ENCODE measurements at regions not wholly inside any gene's neighbourhood (a gene's known extent, or its start where the extent isn't known, plus 50 kb on each side); places are given as distances from the start of the nearest gene placed in this dataset.

DNA sequence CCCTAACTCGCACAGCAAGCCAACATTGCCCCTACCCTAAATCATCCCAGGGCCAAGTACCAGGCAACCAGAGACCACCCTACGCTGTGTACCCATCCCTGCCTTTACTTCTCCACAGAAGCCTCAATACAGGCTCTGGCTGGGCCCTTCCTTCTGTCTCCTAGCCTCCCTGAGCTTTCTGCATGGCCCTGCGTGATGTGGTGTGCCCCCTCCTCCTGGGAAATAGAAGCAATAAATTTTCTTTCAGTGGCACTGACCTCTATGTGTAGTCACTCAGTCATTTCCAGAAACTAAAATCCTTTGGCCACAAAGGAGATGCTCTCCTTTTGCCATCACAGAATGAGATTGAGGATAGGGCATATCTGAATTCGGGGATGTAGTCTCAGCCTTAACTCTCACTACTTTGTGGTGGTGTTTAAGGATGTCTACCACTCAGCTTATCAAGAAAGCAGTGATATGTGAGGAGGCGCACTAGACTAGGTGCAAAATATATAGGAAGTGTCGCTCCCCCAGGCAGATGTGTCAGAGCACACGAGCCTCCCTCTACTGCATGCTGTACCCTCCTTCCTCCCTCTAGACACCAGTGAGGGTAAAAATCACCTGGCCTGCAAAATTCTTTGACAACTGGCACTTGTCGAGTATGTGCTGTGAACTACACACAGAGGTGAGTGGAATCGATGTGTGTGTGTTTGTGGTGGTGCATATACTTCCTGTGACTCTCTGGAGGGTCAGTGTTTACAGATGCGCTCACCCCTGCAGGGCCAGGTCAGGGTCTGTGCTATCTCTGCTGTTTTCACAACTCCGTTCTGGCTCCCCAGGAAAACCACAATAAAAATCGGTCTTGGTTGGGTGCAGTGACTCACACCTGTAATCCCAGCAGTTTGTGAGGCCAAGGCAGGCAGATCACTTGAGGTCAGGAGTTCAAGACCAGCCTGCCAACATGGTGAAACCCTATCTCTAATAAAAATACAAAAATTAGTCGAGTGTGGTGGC is 825.9 kb upstream of the IGFBP3 start:
- DNase-seq (ENCODE audit: low read depth in 4 of 4, low spot score in 3 of 4) = no peak

DNA sequence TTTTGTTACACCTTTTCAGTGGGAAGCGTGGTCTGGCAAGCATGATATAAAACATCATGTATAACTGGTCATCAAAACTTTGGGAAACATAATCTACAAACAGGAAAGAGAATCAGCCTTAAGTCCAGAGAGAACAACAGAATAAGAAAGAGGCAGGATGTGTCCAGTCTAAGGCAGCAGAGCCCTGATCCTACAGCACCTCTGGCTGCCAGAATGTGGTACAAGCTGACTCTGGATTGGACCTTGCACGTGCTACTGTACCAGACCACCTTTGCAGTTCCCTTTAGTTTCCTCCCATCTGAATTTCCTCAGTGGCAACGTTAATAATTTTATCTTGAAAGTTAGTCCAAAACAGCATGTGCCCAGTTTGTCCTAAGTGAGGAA is 824.6 kb upstream of the IGFBP3 start:
- no peak for DNase-seq (ENCODE audit: low read depth in 4 of 4, low spot score in 3 of 4)

DNA sequence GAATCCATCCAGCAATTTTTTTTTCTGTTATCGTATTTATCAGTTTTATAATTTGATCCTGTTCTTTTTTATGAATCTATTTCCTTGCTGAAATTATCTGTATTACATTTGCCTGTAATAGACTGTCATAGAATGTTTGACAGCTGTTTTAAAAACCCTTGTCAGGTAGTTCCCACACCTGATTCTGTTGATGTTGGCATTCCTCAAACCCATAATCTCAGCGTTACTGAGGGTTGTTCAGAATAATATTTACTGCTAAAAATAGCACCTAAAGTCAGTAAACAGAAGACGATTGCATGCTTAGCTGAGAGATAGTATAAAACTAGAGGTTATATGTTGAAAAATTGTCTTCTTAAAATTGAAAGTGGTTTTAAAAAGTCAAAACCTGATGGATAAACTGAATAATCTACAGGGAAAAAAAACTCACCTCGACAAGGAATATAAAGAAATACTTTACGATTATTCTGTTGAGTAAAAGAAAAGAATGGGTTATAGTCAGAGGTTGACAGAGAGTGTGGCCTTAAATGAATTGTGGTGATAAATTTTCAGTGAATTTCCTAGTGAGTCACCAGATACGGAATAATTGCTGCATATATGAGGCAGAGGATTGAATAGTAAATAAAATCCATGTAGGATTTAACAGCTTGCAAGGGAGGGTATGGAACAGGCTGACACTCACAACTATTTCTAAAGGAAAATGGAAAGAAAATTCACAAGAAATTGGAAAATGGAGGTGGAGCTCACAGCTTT is 824.1 kb upstream of the IGFBP3 start:
- DNase-seq (ENCODE audit: low read depth in 4 of 4, low spot score in 3 of 4) = no peak

DNA sequence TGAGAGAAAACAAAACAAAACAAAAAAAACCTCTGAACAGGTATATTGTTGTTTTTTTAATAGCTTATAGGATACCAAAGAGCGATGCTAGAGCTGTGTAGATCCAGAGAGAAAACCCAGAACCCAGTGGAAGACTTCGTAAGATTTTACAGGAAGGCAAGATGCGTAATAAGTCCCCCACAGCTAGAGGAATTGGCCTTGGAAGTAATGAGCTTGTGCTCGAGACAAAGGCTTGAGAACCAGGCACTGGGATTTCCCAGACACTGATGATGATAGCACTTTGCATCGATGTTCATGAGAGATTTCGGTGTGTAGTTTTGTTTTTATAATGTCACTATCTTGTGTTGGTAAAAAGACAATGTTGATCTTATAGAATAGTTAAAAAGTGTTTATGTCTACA is 821.5 kb upstream of the IGFBP3 start:
- DNase-seq (ENCODE audit: low read depth in 4 of 4, low spot score in 3 of 4) = no peak

DNA sequence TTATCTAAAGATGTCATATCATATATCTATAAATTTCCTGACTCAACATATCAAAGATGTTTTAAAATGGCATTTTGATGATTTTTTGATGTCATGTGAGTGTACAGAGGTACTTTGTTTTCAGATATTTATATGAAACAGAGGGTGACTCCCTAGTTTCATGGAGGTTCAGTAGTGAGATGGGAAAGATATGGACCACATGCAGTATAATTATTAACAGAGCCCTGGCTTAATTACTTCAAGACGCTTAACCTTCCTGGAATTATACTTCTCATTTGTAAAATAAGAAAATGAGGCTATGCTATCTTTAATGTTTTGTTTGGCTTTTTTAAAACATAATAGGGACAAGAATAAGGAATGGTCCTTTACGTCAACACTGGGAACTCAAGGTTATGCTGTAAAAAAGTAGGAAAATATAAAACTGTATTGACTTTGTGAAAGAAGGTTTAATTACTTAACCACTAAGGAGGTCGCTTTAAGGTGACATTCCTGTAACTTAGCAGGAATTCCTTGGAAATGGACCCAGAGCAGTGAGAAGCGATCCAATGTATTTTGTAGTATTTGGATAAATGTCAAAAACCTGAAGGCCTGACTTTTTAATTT is 821.0 kb upstream of the IGFBP3 start:
- DNase-seq (ENCODE audit: low read depth in 4 of 4, low spot score in 3 of 4) = peak in 1 of 4 donors; percentile 42

DNA sequence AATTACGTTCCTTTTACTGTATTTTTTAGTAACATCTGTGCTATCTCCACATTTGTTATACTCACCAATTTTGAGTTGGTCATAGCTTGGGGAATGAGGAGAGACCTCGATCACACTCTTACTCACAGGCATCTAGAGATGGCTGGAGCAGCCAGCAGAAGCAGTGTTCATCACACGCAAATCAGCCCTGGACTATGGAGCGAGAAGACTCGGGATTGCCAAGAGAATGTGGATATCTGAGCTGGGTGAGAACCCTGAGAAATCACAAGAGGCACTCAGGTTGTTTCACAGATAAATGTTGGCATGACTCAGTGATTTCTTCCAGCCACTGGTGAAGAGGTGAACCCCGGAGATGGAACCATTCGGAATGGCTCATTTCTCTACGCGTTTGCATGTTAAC is 820.1 kb upstream of the IGFBP3 start:
- DNase-seq (ENCODE audit: low read depth in 4 of 4, low spot score in 3 of 4) = no peak

DNA sequence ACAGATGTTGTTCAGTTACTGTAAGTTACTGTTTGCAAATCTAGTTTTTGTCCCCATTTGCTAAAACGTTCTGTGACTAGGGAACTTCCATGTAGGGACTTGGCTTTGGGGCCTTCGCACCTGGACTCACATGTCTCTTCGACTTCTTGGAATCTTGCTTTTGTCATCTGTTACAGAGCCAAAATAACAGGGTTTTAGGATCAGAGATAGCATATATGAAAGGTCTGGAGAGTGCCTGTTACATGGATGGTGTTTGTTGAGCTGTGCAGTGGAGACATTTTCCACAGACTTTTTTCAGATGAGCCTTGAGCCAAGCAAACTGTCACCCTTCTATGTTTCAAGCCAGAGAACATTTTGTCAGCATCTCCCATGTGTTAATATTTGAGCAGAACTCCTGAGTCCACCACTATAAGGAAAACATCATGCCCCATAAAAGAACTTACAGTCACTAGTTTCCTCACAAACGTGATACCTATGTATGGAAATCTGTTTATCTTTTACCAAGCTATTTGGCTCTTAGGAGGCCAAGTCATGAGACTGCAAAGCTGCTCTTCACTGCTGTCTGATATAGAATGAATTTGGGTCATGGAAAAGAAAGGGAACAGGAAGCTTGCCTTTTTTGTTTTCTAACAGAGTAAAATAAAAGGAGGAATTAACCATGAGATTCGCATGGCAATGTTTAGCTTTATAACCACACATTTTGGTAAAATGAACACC is 818.6 kb upstream of the IGFBP3 start:
- DNase-seq (ENCODE audit: low read depth in 4 of 4, low spot score in 3 of 4) = no peak

DNA sequence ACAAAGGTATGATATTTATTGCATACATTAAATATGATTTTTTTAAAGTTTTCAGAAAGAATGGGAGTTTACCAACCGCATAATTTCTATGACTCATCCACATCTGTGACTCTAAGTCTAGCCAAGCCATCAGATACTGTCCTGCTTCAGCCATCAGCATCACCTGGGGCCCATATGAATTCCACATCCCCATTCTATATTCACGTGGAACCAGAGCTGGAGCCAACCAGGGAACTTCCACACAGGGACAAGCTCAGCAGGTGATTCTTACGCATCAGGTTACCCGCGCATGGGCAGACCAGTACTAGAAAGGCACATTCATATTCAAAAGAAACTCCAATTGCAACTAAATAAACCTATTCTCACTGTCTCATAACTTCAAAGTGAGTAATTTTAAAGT is 817.7 kb upstream of the IGFBP3 start:
- DNase-seq (ENCODE audit: low read depth in 4 of 4, low spot score in 3 of 4) = no peak

DNA sequence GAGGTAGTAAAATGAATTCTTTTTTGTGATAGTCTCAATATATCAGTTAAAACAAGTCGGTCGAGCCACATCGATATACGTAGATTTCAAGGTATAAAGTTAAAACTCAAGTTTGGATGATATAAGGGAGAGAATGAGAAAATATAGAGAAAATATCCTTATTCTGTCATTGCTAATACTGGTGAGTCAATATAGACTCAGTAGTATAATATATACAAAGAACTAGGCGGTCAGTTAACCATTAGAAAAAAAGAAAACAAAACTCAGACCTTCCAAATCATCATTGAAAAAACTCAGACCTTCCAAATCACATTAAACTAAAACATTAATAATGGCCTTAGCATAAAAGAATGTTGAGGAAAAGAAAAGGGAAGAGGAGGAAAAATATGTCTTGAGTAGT is 817.1 kb upstream of the IGFBP3 start:
- DNase-seq (ENCODE audit: low read depth in 4 of 4, low spot score in 3 of 4) = no peak

DNA sequence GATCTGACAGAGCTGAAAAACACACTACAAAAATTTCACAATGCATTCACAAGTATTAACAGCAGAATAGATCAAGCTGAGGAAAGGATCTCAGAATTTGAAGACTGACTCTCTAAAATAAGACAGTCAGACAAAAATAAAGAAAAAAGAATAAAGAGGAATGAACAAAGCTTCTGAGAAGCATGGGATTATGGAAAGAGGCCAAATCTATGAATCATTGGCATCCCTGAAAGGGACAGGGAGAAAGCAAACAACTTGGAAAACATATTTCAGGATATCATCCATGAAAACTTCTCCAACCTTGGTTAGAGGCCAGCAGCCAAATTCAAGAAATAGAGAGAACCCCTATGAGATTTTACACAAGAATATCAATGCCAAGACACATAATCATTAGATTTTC is 804.8 kb upstream of the IGFBP3 start:
- DNase-seq (ENCODE audit: low read depth in 4 of 4, low spot score in 3 of 4) = no peak

DNA sequence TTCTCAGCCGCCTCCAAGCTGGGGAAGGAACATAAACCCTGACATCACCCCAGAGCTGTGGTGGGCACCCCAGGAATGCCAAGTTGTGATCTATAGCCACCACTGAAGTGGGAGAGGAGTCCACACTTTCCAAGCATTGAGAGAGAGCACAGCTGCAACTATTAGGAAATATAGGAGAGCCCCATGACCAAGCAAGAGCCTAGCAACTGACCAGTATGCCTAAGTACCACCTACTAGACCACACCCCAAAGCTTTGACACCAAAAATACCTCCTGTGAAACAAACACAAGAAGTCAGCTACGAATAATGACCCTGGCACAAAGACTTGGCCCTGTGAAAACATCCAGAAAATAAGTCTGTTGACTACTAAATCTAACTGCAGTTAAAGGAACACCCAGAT is 804.1 kb upstream of the IGFBP3 start:
- DNase-seq (ENCODE audit: low read depth in 4 of 4, low spot score in 3 of 4) = no peak

DNA sequence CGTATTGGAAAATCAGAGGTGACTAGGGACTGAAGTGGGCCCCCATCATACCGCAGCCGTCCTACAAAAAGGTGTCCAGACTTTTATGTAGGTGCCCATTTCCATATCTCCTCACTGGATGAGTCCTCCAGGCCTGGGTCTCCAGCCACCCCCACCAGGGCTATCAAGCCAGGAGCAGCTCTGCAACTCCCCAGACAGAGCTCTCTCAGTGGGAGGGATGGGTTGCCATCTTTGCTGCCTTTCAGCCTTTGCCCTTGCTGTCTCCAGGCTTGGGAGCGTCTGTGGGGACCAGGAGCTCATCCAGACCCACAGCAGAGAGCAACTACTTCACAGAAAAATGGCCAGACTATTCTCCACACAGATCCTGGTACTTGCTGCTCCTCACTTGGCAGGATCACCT is 802.7 kb upstream of the IGFBP3 start:
- DNase-seq (ENCODE audit: low read depth in 4 of 4, low spot score in 3 of 4) = no peak

DNA sequence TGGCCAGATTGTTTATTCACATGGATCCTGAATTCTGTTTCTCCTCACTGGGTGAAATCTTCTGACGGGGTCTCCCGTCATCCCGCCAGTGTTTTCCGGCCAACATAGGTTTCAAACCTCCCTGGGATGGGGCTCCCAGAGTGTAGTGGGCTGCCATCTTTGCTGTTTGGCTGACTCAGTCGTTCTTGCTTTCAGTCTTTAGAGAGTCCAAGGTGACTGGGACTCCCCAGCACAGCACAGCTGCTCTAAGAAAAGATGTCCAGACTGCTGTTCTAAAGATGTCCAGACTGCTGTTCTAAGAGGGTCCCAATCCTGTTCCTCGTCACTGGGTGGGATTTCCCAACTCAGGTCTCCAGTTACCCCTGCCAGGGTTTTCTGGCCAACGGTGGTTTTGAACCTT is 801.9 kb upstream of the IGFBP3 start:
- DNase-seq (ENCODE audit: low read depth in 4 of 4, low spot score in 3 of 4) = no peak

DNA sequence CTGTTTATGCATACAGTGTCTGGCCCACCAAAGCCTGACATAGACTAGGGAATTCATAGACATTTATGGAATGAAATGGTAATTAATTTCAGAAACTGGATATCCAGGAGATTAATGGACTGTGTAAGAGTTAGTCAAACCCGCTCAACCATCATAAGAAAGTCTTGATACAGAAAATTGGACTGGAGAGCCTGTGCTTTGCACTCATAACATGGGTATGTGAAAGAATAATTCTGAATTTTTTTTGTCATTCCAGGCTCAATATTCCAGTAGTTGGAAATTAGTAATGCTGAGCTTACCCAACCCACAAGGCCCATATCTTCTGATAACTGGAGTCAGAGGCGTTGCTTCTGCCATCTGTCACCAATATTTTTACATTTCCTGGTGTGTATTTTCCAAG is 799.7 kb upstream of the IGFBP3 start:
- DNase-seq (ENCODE audit: low read depth in 4 of 4, low spot score in 3 of 4) = no peak

DNA sequence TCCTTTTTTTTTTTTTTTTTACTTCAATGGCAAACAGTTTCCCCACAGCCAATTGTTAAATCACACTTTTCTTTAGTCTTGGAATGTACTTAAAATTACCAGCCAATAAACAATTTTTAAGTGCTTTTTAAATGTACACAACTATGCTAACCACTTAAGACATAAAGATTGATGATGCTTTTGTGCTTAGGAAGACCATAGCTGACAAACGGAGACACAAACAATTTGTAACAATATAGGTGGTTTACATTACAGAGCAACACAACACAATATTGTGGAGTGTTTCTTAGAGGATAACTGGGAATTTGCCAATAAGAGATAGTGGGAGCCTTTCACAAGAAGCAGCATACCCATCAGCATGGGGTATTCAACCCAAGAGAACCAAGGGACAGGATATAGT is 798.5 kb upstream of the IGFBP3 start:
- DNase-seq (ENCODE audit: low read depth in 4 of 4, low spot score in 3 of 4) = no peak

DNA sequence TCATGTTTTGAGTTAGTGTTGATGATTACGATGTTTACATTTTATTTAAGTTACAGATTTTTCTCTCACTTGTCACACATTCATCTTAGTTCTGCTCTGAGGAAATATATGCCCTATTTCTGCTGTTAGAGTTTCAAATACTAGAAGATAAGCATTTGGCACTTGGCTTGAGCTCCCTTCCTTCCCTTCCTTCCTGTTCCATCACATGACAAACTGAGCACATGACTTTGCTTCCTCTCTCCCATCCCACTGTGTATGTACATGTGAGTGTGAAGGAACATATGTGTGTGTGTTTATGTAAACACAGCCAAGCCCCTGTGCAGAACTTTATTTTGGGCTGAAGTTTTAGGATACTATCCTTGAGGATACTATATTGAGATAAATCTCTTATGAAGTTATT is 795.9 kb upstream of the IGFBP3 start:
- no peak for DNase-seq (ENCODE audit: low read depth in 4 of 4, low spot score in 3 of 4)

DNA sequence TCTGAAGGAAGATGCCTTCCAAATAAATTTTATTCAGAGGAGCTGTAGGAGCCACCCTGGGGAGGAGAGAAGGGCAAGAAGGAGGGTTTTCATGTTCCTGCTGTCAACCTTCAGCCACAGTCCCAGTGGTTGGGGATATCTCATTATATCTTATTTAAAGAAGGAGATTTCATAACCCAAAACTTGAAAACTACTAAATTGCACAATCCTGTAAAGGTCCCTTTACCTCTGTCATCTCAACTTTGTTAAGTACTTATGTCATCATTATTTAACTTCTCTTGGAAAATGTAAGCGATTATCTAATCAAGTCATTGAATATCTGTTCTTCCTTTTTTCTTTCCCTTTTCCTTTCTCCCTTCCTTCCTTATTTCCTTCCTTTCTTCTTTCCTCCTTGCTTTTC is 794.5 kb upstream of the IGFBP3 start:
- no peak for DNase-seq (ENCODE audit: low read depth in 4 of 4, low spot score in 3 of 4)

DNA sequence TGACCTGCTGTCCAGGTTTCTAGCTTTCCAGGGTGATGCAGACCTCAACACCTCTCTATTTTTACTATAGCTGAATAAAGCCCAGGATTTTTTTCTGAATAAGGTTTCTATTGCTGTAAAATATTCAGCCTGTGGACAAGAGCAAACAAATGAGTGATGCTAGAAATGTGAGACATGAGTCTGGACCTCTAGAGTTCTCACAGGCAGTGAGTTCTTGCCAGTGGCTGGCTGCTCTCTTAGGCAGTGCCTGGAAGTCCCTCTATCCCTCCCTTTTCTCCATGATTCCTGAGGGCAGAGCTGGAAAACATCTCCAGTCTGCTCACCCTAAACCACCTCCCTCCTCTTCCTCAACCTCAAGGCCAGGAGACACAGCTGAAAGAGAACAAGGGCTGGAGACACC is 793.8 kb upstream of the IGFBP3 start:
- DNase-seq (ENCODE audit: low read depth in 4 of 4, low spot score in 3 of 4) = no peak

DNA sequence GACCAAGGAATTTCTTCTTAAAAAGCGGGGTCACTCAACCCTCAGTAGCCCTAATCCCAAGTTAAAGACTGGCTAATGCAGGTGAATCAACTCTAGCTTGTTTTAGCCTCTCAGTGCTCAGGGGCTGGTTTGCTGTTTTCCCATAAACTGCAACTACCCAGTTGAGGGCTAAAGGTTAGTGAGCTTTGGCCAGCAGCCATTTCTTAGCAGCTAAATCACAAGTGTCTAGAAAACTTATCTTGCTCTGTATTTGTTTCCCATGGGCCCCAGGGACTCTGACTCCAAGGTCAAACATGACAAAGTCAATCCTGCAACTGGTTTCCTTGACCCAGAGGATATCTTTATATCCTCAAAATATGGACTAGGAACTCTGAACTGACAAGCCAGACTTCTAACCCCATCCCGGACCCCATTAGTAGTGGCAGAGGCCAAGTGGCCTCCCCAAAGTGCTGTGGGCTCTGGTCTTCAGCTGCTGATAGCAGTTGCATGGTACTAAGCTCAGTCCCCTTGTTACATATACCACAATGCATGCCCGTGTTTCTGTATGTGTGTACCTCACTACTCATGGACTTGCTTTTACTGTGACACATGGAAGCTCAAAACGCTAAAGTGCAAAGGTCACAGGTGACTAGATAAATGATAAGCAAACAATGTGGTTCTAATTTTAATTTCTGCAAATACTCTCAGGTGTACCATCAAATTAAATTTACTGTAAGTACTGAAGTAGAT is 793.0 kb upstream of the IGFBP3 start:
- peak in 3 of 4 donors; percentile 43 to 57 (median 46) for DNase-seq (ENCODE audit: low read depth in 4 of 4, low spot score in 3 of 4)

DNA sequence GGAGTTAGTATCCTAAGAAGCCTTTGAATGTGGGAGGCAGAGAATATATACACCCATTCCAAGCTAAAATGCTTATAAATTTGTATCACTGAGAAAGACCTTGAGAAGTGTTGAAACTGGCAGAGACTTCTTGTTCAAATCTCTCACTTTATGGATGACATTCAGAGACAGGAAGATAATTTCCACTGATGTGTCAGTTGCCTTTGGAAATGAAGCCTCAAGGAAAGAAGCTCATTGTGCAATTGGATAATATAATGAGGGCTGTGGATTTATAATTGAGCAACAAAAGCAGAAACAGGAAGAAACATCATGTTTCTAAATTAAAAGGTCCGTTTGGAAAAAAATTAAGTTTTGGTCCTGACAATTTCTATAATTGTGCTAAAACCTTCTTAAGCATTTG is 789.9 kb upstream of the IGFBP3 start:
- no peak for DNase-seq (ENCODE audit: low read depth in 4 of 4, low spot score in 3 of 4)

Data from right renal pelvis (tissue), 4 donors.